GM13976 (cell line): ENCODE measurements at regions not wholly inside any gene's neighbourhood (a gene's known extent, or its start where the extent isn't known, plus 50 kb on each side); places are given as distances from the start of the nearest gene placed in this dataset.

Experiments used
- DNase-seq: peaks from one replicate; pipeline ENCODE4 v3.0.0; 2012; ENCODE audit warnings: low spot score
- in situ Hi-C: fragments of 300-500 bp; cut with MboI; formaldehyde crosslinking; loops from one replicate; pipeline ENCODE4 v1.12.0; 2022; ENCODE audit warnings: low sequenced_read_pairs, mixed read lengths, inconsistent platforms; ENCODE audit not compliant: unreplicated experiment
- TF ChIP-seq, protein P1 (sequence below): IDR thresholded peaks from 2 replicates; pipeline ENCODE4 v1.5.1; 2012; ENCODE audit warnings: borderline replicate concordance, mild to moderate bottlenecking; ENCODE audit not compliant: insufficient read depth; ENCODE audit errors: extremely low read depth, missing control alignments, control extremely low read depth

GRCh38 chr18:61706276-61706915 is 186.4 kb downstream of the RNF152 start:
- no peak for DNase-seq
- in situ Hi-C loops, result no loop called here
- TF ChIP-seq, protein P1, sequence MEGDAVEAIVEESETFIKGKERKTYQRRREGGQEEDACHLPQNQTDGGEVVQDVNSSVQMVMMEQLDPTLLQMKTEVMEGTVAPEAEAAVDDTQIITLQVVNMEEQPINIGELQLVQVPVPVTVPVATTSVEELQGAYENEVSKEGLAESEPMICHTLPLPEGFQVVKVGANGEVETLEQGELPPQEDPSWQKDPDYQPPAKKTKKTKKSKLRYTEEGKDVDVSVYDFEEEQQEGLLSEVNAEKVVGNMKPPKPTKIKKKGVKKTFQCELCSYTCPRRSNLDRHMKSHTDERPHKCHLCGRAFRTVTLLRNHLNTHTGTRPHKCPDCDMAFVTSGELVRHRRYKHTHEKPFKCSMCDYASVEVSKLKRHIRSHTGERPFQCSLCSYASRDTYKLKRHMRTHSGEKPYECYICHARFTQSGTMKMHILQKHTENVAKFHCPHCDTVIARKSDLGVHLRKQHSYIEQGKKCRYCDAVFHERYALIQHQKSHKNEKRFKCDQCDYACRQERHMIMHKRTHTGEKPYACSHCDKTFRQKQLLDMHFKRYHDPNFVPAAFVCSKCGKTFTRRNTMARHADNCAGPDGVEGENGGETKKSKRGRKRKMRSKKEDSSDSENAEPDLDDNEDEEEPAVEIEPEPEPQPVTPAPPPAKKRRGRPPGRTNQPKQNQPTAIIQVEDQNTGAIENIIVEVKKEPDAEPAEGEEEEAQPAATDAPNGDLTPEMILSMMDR, result no peak

- TF ChIP-seq, protein P1, result no peak
- in situ Hi-C loops, result no loop called here
- no peak for DNase-seq
Observed at GRCh38 chr18:61703508-61703907, 189.3 kb downstream of the RNF152 start.

GRCh38 chr18:61702007-61702406 is 190.8 kb downstream of the RNF152 start:
- no peak for DNase-seq
- in situ Hi-C loops, result no loop called here
- TF ChIP-seq, protein P1, result no peak

- TF ChIP-seq, protein P1, result no peak
- in situ Hi-C loops, result no loop called here
- no peak for DNase-seq
Observed at GRCh38 chr18:61699397-61700110, 193.3 kb downstream of the RNF152 start.

DNA sequence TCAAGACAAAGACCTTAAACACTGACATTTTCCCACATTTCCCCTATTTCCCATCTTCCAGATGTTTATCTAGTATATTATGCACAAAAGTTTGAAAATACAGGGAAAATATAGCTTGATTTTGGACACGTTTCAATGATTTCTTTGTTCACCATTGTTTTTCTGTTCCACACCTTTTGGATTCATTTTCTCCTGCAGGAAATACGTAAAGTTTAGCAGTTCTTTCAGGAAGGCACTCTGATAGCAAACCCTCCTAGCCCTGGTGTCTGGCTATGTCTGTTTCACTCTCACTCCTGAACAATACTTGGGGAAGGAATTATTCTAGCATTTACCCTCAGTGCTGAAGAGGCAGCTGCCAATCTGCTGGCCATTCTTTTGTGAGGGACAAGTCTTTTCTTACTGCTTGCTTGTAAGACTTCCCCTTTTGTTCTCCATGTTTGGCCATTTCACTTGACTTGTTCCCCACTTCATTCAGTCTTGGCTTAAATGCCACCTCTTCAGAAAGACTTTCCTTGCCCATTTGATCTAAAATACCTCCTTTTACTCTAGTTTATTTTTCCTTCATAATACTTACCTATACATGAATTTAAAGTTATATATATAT is 195.4 kb downstream of the RNF152 start:
- no peak for DNase-seq
- in situ Hi-C loops, result no loop called here
- TF ChIP-seq, protein P1, result no peak

DNA sequence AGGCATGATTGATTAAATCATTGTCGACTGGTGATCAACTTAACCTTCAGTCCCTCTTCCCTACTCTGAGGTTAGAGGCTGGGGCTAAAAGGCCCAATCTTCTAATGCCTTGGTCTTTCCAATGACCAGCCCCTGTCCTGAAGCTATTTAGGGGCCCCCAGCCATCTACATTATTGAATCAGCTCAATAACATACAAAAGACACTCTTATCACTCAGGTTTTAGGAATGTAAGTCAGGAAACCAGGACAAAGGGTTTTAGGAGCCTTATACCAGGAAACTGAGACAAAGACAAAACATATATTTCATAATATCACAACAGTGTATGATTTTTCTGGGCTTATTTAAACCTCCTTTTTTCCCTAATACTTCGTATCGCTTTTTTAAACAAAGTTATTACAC is 198.6 kb downstream of the RNF152 start:
- in situ Hi-C loops, result no loop called here
- TF ChIP-seq, protein P1, result no peak
- DNase-seq, result no peak
